A673 (cell line): ENCODE measurements at regions not wholly inside any gene's neighbourhood (a gene's known extent, or its start where the extent isn't known, plus 50 kb on each side); places are given as distances from the start of the nearest gene placed in this dataset.

Experiments
- BruUV-seq: library from RNA; stranded (reverse); fragments of 400-500 nt; replicated peaks from 2 replicates; lab custom pipeline; 2021; lab: Mats Ljungman, UMichigan
- CTCF ChIA-PET: fragments of 300-600 bp; sonication (Branson Sonifier 250); formaldehyde crosslinking; loops from one replicate; lab custom pipeline; 2022; ENCODE audit warnings: antibody characterized with exemption; lab: Charles Lee
- POLR2A ChIA-PET: fragments of 300-600 bp; sonication (Branson Sonifier 250); formaldehyde crosslinking; loops from one replicate; lab custom pipeline; 2022; ENCODE audit warnings: antibody characterized with exemption; ENCODE audit not compliant: low non-redundant PET; lab: Charles Lee
- DNase-seq: peaks from one replicate; pipeline ENCODE4 v3.0.0-alpha.2; 2015; ENCODE audit warnings: low spot score
- H3K27ac ChIP-seq: fragments of 200-600 bp; sonication (generic); 2 replicates; pipeline ENCODE4 v1.5.1; 2016; ENCODE audit warnings: mixed run types, low read depth, mild to moderate bottlenecking, mixed read lengths, antibody characterized with exemption, low read length; ENCODE audit not compliant: poor library complexity, severe bottlenecking
- H3K27me3 ChIP-seq: fragments of 200-600 bp; sonication (generic); replicated peaks from 2 replicates; pipeline ENCODE4 v1.6.1; 2017; ENCODE audit warnings: mixed run types, low read depth, mild to moderate bottlenecking, mixed read lengths, antibody characterized with exemption, low read length; ENCODE audit not compliant: insufficient read depth, poor library complexity
- H3K36me3 ChIP-seq: fragments of 200-600 bp; sonication (generic); 2 replicates; pipeline ENCODE4 v1.6.1; 2016; ENCODE audit warnings: mixed run types, mild to moderate bottlenecking, mixed read lengths, antibody characterized with exemption, low read length; ENCODE audit not compliant: insufficient read depth, poor library complexity, severe bottlenecking
- H3K4me1 ChIP-seq: fragments of 200-600 bp; sonication (generic); 2 replicates; pipeline ENCODE4 v1.6.1; 2017; ENCODE audit warnings: mixed run types, mild to moderate bottlenecking, mixed read lengths, antibody characterized with exemption, low read length; ENCODE audit not compliant: insufficient read depth, poor library complexity, severe bottlenecking
- H3K4me3 ChIP-seq: fragments of 200-600 bp; sonication (generic); 2 replicates; pipeline ENCODE4 v1.5.1; 2016; ENCODE audit warnings: low read depth, mixed run types, mild to moderate bottlenecking, mixed read lengths, low read length; ENCODE audit not compliant: poor library complexity, severe bottlenecking
- H3K9me3 ChIP-seq: fragments of 200-600 bp; sonication (generic); 2 replicates; pipeline ENCODE4 v1.6.1; 2016; ENCODE audit warnings: mixed run types, low read depth, mild to moderate bottlenecking, mixed read lengths, antibody characterized with exemption, low read length; ENCODE audit not compliant: poor library complexity, severe bottlenecking
- CTCF ChIP-seq: fragments of 300-800, 200-600 bp; sonication (generic); conservative IDR thresholded peaks from 2 replicates; pipeline ENCODE4 v1.5.1; 2017; ENCODE audit warnings: low read depth, mild to moderate bottlenecking, antibody characterized with exemption, low read length, moderate library complexity, mixed read lengths
- EZH2 ChIP-seq: fragments of 200-600 bp; sonication (generic); IDR thresholded peaks from 2 replicates; pipeline ENCODE4 v1.6.1; 2017; ENCODE audit warnings: borderline replicate concordance, low read depth, mild to moderate bottlenecking, mixed read lengths, antibody characterized with exemption, low read length; ENCODE audit not compliant: poor library complexity, severe bottlenecking
- intact Hi-C: fragments of 100-400 bp; cut with micrococcal nuclease; formaldehyde crosslinking; loops from one replicate; pipeline ENCODE4 v1.10.0; 2022; ENCODE audit not compliant: unreplicated experiment

- no peaks in the 10 kb centered on the region for H3K27me3 ChIP-seq
Measured at GRCh38 chr11:101195294-101195693, 65.7 kb upstream of the PGR start.

GRCh38 chr11:101188801-101189200 is 59.2 kb upstream of the PGR start:
- no TSS peak for BruUV-seq
- no peak overlapping the region for H3K27ac ChIP-seq
- intact Hi-C loops, result no loop called here
- no peak overlapping the region for H3K4me3 ChIP-seq
- no peaks in the 10 kb centered on the region for H3K4me1 ChIP-seq
- no peaks in the 10 kb centered on the region for H3K36me3 ChIP-seq
- DNase-seq, result no peak
- POLR2A ChIA-PET, result no interaction called here
- TF ChIP-seq CTCF, result no peak
- TF ChIP-seq EZH2, result no peak
- CTCF ChIA-PET, result no interaction called here
- no peaks in the 10 kb centered on the region for H3K9me3 ChIP-seq
- no peaks in the 10 kb centered on the region for H3K27me3 ChIP-seq

More at GRCh38 chr11:101195294-101195693, 65.7 kb upstream of the PGR start:
- no peaks in the 10 kb centered on the region for H3K36me3 ChIP-seq
- no peaks in the 10 kb centered on the region for H3K9me3 ChIP-seq
- DNase-seq, result no peak
- BruUV-seq, result no TSS peak
- POLR2A ChIA-PET, result no interaction called here
- H3K4me1 ChIP-seq, result no peaks in the 10 kb centered on the region
- CTCF ChIA-PET, result no interaction called here
- H3K4me3 ChIP-seq, result no peak overlapping the region
- no peak for TF ChIP-seq EZH2
- TF ChIP-seq CTCF, result no peak
- intact Hi-C loops, result no loop called here
- no peak overlapping the region for H3K27ac ChIP-seq

- TF ChIP-seq EZH2 (no peak), CTCF (no peak)
- no TSS peak for BruUV-seq
- intact Hi-C loops, result no loop called here
Measured at GRCh38 chr11:101188173-101188572, 58.6 kb upstream of the PGR start.

More at GRCh38 chr11:101188173-101188572, 58.6 kb upstream of the PGR start:
- POLR2A ChIA-PET, result no interaction called here
- Histone ChIP-seq H3K27ac (no peak overlapping the region), H3K4me1 (no peaks in the 10 kb centered on the region), H3K36me3 (no peaks in the 10 kb centered on the region), H3K9me3 (no peaks in the 10 kb centered on the region), H3K4me3 (no peak overlapping the region), H3K27me3 (no peaks in the 10 kb centered on the region)
- no peak for DNase-seq
- CTCF ChIA-PET, result no interaction called here
